GM18502 (cell line): ENCODE measurements at regions not wholly inside any gene's neighbourhood (a gene's known extent, or its start where the extent isn't known, plus 50 kb on each side); places are given as distances from the start of the nearest gene placed in this dataset.

ENCODE experiments used
- ATAC-seq: cut with Tn5 transposase; IDR thresholded peaks from one replicate; pipeline ENCODE4 v1.9.1; 2021; ENCODE audit warnings: mild to moderate bottlenecking; ENCODE audit not compliant: unreplicated experiment, poor library complexity

- no peak for ATAC-seq
Measured at GRCh38 chr10:8705415-8705814, 650.9 kb downstream of the GATA3 start.

GRCh38 chr10:8712656-8713055 lies 658.2 kb downstream of the GATA3 start:
- no peak for ATAC-seq

GRCh38 chr10:8719971-8720370 lies 665.5 kb downstream of the GATA3 start:
- no peak for ATAC-seq

GRCh38 chr10:8721650-8722049 lies 667.2 kb downstream of the GATA3 start:
- ATAC-seq: no peak

- ATAC-seq: no peak
Measured at GRCh38 chr10:8722835-8723234, 668.3 kb downstream of the GATA3 start.

GRCh38 chr10:8725343-8725742 lies 670.9 kb downstream of the GATA3 start:
- no peak for ATAC-seq

GRCh38 chr10:8726084-8726778 lies 671.7 kb downstream of the GATA3 start:
- no peak for ATAC-seq

GRCh38 chr10:8726779-8727084 lies 672.2 kb downstream of the GATA3 start:
- ATAC-seq: no peak

- ATAC-seq: no peak
Measured at GRCh38 chr10:8731121-8732095, 676.9 kb downstream of the GATA3 start.

- ATAC-seq: no peak
Measured at GRCh38 chr10:8738987-8739386, 684.5 kb downstream of the GATA3 start.

GRCh38 chr10:8752146-8752843 lies 697.8 kb downstream of the GATA3 start:
- no peak for ATAC-seq

GRCh38 chr10:8758029-8758428 lies 703.5 kb downstream of the GATA3 start:
- no peak for ATAC-seq

GRCh38 chr10:8766899-8767298 lies 712.4 kb downstream of the GATA3 start:
- no peak for ATAC-seq

- ATAC-seq: no peak
Measured at GRCh38 chr10:8767591-8767990, 713.1 kb downstream of the GATA3 start.

GRCh38 chr10:8768341-8768740 lies 713.9 kb downstream of the GATA3 start:
- ATAC-seq: no peak

GRCh38 chr10:8768852-8769251 lies 714.4 kb downstream of the GATA3 start:
- ATAC-seq: no peak

GRCh38 chr10:8776926-8777622 lies 722.6 kb downstream of the GATA3 start:
- ATAC-seq: no peak

- no peak for ATAC-seq
Measured at GRCh38 chr10:8778713-8779112, 724.2 kb downstream of the GATA3 start.

GRCh38 chr10:8787649-8788048 lies 733.2 kb downstream of the GATA3 start:
- no peak for ATAC-seq

GRCh38 chr10:8790390-8790789 lies 735.9 kb downstream of the GATA3 start:
- no peak for ATAC-seq
